ENCODE measurements at regions not wholly inside any gene's neighbourhood (a gene's known extent, or its start where the extent isn't known, plus 50 kb on each side); places are given as distances from the start of the nearest gene placed in this dataset.
A peak's percentile ranks its signal among the peaks of the same experiment; 100 is the strongest.

DNA sequence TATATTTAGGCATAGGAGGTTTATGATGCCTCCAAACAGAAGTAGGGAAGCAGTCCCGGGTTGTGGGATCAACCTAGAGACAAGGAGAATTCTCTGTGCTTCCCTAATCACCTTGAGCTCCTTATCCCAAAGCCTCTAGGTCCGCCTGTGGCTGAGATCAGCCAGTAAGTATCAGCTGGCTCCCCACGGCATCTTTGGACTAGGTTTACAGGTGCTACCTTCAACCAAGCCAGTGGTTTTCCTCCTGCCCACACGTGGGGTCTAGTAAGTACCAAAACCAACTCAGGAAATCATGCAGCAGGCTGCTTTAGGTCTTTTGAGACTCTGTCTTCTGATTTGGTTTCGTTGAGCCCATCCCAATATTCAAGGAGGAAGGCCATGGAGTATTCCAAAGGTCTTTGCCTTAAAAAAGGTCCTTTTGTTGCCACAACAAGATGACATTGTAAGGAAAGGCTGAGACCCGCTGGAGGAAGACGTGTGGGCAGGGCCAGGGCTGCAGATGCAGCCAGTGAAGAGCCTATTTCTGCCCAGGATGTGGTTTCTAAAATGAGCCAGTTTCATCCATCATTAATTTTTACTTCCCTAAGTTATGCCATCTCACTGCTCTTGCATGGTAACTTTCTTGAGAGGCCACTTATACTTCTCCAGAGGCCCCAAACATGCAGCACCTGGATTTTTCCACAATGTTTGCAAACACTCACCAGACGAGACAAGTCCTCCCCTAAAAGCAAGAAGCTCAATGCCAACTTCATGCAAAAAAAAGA is 248.7 kb downstream of the RNF152 start:
- ChIA-PET POLR2A (no interaction called here), CTCF (interaction anchor here (1.7 to 3.0 kb wide), 4 partner anchors 8 to 257 kb away, joined by 4 to 14 read pairs (median 4); no protein-coding TSS in a partner anchor)
- no peak for DNase-seq (ENCODE audit: low read depth, low spot score)
- H3K4me3 ChIP-seq (ENCODE audit: low read depth, low read length) = no peak overlapping the region
- TF ChIP-seq, protein P1, sequence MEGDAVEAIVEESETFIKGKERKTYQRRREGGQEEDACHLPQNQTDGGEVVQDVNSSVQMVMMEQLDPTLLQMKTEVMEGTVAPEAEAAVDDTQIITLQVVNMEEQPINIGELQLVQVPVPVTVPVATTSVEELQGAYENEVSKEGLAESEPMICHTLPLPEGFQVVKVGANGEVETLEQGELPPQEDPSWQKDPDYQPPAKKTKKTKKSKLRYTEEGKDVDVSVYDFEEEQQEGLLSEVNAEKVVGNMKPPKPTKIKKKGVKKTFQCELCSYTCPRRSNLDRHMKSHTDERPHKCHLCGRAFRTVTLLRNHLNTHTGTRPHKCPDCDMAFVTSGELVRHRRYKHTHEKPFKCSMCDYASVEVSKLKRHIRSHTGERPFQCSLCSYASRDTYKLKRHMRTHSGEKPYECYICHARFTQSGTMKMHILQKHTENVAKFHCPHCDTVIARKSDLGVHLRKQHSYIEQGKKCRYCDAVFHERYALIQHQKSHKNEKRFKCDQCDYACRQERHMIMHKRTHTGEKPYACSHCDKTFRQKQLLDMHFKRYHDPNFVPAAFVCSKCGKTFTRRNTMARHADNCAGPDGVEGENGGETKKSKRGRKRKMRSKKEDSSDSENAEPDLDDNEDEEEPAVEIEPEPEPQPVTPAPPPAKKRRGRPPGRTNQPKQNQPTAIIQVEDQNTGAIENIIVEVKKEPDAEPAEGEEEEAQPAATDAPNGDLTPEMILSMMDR (IDR thresholded peaks at IDR 0.05; ENCODE audit: insufficient read depth, low read length, missing control alignments) = no peak

DNA sequence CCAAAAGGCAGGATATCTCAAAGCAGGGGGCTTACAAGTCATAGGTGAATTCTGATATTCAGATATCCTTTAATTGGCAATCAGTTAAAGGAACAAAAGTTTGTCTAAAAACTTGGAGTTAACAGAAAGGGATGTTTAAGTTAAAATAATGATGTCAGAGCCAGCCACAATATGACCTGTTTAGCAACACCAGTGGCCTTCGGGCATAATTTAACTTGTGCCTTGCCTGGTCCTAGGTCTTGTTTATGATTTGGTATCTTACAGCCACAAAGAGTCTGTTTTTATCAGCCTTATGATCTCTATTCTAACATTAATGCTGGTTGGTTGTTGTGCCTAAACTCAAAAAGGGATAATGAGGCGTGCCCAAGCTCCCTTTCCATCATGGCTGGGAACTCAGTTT is 252.9 kb downstream of the RNF152 start:
- CTCF ChIA-PET = interaction anchor here (1.3 to 1.4 kb wide), 2 partner anchors 8 to 491 kb away, joined by 4 read pairs; no protein-coding TSS in a partner anchor
- POLR2A ChIA-PET = no interaction called here

DNA sequence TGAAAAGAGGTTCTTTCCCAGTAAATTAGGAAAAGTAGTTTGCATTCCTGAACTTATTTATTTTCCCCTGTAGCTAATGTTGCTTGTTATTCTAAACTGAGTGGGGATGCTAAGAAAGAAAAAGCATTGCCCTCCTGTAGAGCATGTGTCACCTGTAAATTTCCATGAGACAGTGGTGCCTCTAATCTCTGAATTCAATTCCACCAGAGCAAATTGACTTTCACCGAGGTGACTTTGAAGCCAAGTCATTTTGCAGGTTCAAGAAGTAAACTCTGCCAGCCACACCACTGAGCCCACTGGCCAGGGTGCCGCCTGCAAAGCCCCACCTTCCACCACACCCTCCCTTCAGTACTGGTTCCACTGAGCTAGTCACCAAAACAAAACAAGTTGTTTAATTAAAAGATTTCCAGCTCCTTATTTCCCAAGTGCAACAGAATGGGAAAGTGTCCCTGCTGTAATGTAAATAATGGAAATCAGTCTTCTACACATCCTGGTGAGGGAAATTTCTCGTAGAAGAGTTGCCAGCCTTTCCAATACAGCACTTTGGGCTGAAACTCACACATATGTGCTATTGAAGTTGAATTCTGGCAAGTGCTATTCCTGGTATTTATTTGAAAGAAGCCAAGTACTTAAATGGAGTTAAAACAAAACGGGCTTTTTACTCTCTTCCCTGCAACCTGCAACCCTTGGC is 254.8 kb downstream of the RNF152 start:
- no peak overlapping the region for H3K4me3 ChIP-seq (ENCODE audit: low read depth, low read length)
- no peak for DNase-seq (ENCODE audit: low read depth, low spot score)
- TF ChIP-seq, protein P1 (IDR thresholded peaks at IDR 0.05; ENCODE audit: insufficient read depth, low read length, missing control alignments) = no peak
- ChIA-PET CTCF (interaction anchor here (0.8 to 6.7 kb wide), 8 partner anchors 37 to 494 kb away, joined by 3 to 66 read pairs (median 4); no protein-coding TSS in a partner anchor), POLR2A (no interaction called here)

More for the DNA sequence above, 252.9 kb downstream of the RNF152 start:
- H3K4me3 ChIP-seq (ENCODE audit: low read depth, low read length) = no peak overlapping the region
- TF ChIP-seq, protein P1 (IDR thresholded peaks at IDR 0.05; ENCODE audit: insufficient read depth, low read length, missing control alignments) = no peak
- DNase-seq (ENCODE audit: low read depth, low spot score) = no peak

DNA sequence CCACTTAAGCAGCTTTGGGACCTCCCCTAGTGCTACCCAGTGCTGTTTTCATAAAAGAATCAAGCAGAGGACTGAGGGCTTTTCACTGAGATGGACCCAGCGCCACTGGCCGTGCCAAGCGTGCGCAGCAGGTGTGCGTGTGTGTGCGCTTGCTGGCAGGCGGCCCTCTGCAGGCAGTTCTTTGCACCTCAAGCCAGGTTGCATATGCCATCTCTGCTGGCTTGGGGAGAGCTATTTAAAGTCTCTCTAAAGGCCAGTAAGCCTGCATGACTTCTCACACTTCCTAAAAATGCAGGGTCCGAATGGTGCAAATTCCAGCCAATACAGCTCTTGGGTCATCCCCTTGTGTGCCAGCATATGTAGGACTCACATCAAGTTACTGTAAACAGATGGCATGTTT is 255.5 kb downstream of the RNF152 start:
- H3K4me3 ChIP-seq (ENCODE audit: low read depth, low read length) = no peak overlapping the region
- DNase-seq (ENCODE audit: low read depth, low spot score) = no peak
- TF ChIP-seq, protein P1 (IDR thresholded peaks at IDR 0.05; ENCODE audit: insufficient read depth, low read length, missing control alignments) = no peak
- POLR2A ChIA-PET = no interaction called here
- CTCF ChIA-PET = interaction anchor here (0.8 to 6.7 kb wide), 9 partner anchors 10 to 495 kb away, joined by 3 to 66 read pairs (median 4); no protein-coding TSS in a partner anchor

DNA sequence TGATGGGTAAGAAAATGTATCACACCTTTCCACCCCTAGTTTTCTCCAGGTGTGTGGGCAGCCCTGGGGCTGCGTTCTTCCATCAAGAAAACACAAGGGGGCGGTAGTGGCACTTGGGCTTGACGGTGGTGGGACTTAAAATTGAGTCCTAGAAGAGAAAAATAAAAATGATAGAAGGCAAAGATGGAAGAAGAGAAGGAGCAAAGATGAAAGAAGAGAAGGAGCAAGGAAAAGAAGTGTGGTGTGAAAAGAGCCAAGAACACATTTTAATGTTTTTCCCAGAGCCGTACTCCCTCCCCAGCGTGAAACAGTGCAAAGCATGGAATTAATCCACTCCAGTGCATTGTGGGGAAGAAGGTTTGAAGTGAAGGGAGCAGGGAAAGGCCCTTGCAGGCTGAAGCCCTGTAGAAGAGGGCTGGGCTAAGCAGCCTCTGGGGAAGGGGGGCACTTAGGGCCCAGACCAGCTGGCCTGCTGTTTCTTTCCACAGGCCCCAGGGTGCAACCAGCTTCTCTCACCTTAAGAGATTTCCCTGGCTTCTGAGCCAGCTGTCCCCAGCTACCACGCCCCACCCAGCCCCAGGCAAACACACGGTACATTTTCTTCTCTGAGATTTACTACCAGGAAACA is 256.8 kb downstream of the RNF152 start:
- ChIA-PET POLR2A (no interaction called here), CTCF (interaction anchor here (0.6 to 6.7 kb wide), 19 partner anchors 9 to 496 kb away, joined by 3 to 66 read pairs (median 4); no protein-coding TSS in a partner anchor)
- peak; percentile 16 for DNase-seq (ENCODE audit: low read depth, low spot score)
- TF ChIP-seq, protein P1 (IDR thresholded peaks at IDR 0.05; ENCODE audit: insufficient read depth, low read length, missing control alignments) = peak; percentile 79
- H3K4me3 ChIP-seq (ENCODE audit: low read depth, low read length) = no peak overlapping the region

All from AG04449 (cell line).